ENCODE measurements at regions not wholly inside any gene's neighbourhood (a gene's known extent, or its start where the extent isn't known, plus 50 kb on each side); places are given as distances from the start of the nearest gene placed in this dataset.

DNA sequence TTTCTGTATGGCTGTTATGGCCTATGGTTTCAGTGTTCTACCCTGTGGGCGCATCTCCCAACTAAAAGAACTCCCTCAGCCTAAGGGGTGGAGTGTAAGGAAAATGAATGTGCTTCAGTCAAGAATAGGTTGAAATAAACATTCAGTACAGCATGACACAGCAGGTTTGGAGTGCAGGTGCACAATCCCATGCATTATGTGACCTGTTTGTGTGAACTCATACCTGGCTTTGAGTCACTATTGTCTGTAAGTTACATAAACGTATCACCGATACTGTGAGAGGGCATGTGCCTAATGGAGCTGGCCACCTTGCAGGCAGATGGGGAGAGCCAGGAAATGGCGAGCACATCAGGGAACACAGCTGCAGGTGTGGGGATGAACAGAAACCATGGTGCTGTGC, 216.0 kb downstream of the DSEL start:
- DNase-seq, result no peak
- H3K4me1 ChIP-seq (ENCODE audit: control insufficient read depth, insufficient read depth, low read length), result no peaks in the 10 kb centered on the region
- TF ChIP-seq, protein P1, sequence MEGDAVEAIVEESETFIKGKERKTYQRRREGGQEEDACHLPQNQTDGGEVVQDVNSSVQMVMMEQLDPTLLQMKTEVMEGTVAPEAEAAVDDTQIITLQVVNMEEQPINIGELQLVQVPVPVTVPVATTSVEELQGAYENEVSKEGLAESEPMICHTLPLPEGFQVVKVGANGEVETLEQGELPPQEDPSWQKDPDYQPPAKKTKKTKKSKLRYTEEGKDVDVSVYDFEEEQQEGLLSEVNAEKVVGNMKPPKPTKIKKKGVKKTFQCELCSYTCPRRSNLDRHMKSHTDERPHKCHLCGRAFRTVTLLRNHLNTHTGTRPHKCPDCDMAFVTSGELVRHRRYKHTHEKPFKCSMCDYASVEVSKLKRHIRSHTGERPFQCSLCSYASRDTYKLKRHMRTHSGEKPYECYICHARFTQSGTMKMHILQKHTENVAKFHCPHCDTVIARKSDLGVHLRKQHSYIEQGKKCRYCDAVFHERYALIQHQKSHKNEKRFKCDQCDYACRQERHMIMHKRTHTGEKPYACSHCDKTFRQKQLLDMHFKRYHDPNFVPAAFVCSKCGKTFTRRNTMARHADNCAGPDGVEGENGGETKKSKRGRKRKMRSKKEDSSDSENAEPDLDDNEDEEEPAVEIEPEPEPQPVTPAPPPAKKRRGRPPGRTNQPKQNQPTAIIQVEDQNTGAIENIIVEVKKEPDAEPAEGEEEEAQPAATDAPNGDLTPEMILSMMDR (conservative IDR thresholded peaks at IDR 0.05), result no peak
- no peak overlapping the region for H3K4me3 Mint-ChIP-seq
- peaks cover 2% of the 10 kb centered on the region for H3K36me3 Mint-ChIP-seq (ENCODE audit: low read depth)
- no peak overlapping the region for H3K4me3 ChIP-seq (ENCODE audit: low read length)
- H3K36me3 ChIP-seq (ENCODE audit: control insufficient read depth, insufficient read depth, low read length), result no peaks in the 10 kb centered on the region
- no peaks in the 10 kb centered on the region for H3K27me3 ChIP-seq (ENCODE audit: control insufficient read depth, insufficient read depth, low read length, poor library complexity, severe bottlenecking)
- no peak overlapping the region for H3K27ac Mint-ChIP-seq
- WGBS, 2 experiments (ENCODE audit: insufficient coverage in 1 of 2, insufficient read length in 1 of 2), result 99 to 100% methylated on average over 2 to 4 of the region's 4 CpGs
- H3K27ac ChIP-seq (ENCODE audit: low read depth, low read length), result no peak overlapping the region
- no peaks in the 10 kb centered on the region for H3K27me3 Mint-ChIP-seq (ENCODE audit: insufficient read depth)
- peaks cover 16% of the 10 kb centered on the region for H3K9me3 ChIP-seq (ENCODE audit: control insufficient read depth, low read length)
- H3K9ac ChIP-seq (ENCODE audit: extremely low read depth, low read length, poor library complexity, severe bottlenecking), result no peak overlapping the region
- peaks cover 19% of the 10 kb centered on the region for H3K9me3 Mint-ChIP-seq
- H3K4me1 Mint-ChIP-seq, result no peaks in the 10 kb centered on the region

DNA sequence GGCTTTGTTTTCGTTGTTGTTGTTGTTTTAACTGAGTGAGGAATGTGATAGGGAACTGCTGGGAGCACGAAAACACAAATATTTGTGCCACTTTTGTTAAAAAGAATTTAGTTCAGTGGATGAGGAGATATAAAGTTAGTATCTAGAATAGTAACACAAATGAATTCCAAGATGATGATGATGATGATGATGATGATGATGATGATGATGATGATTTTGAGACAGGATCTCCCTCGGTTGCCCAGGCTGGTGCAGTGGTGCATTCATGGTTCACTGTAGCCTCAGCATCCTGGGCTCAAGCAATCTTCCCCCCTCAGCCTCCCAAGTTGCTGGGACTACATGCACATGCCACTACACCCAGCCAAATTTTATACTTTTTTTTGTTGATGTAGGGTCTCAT, 223.7 kb downstream of the DSEL start:
- Mint-ChIP-seq H3K4me3 (no peak overlapping the region), H3K27ac (no peak overlapping the region), H3K9me3 (peaks cover 13% of the 10 kb centered on the region), H3K27me3 (ENCODE audit: insufficient read depth) (no peaks in the 10 kb centered on the region), H3K36me3 (ENCODE audit: low read depth) (no peaks in the 10 kb centered on the region), H3K4me1 (no peaks in the 10 kb centered on the region)
- no peak overlapping the region for H3K27ac ChIP-seq (ENCODE audit: low read depth, low read length)
- TF ChIP-seq, protein P1 (conservative IDR thresholded peaks at IDR 0.05), result no peak
- no peaks in the 10 kb centered on the region for H3K36me3 ChIP-seq (ENCODE audit: control insufficient read depth, insufficient read depth, low read length)
- H3K9ac ChIP-seq (ENCODE audit: extremely low read depth, low read length, poor library complexity, severe bottlenecking), result no peak overlapping the region
- H3K4me3 ChIP-seq (ENCODE audit: low read length), result no peak overlapping the region
- no peaks in the 10 kb centered on the region for H3K4me1 ChIP-seq (ENCODE audit: control insufficient read depth, insufficient read depth, low read length)
- no peaks in the 10 kb centered on the region for H3K27me3 ChIP-seq (ENCODE audit: control insufficient read depth, insufficient read depth, low read length, poor library complexity, severe bottlenecking)
- no peak for DNase-seq
- no peaks in the 10 kb centered on the region for H3K9me3 ChIP-seq (ENCODE audit: control insufficient read depth, low read length)
- WGBS, 2 experiments (ENCODE audit: insufficient coverage in 1 of 2, insufficient read length in 1 of 2), result 97 to 100% methylated on average over 2 of the region's 3 CpGs

DNA sequence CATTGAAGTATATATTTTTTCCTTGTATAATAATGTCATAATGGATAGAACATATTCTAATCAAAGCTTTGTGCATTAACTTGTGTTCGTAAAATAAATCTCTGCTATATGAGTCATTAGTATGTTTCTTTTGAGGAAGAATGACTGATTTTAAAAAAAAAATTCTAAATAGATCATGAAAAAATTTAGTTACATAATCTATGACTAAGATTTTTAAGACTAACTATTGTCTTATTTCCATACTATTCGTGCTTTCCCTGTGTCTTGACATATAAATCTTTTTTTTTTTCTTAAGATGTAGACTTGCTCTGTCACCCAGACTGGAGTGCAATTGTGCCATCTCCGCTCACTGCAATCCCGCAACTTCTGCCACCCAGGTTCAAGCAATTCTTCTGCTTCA, 226.1 kb downstream of the DSEL start:
- Mint-ChIP-seq H3K36me3 (ENCODE audit: low read depth) (no peaks in the 10 kb centered on the region), H3K27me3 (ENCODE audit: insufficient read depth) (no peaks in the 10 kb centered on the region), H3K27ac (no peak overlapping the region), H3K4me3 (no peak overlapping the region), H3K4me1 (no peaks in the 10 kb centered on the region), H3K9me3 (peaks cover 13% of the 10 kb centered on the region)
- H3K27me3 ChIP-seq (ENCODE audit: control insufficient read depth, insufficient read depth, low read length, poor library complexity, severe bottlenecking), result no peaks in the 10 kb centered on the region
- TF ChIP-seq, protein P1 (conservative IDR thresholded peaks at IDR 0.05), result no peak
- no peak overlapping the region for H3K4me3 ChIP-seq (ENCODE audit: low read length)
- 73 to 100% methylated on average over 1 to 3 of the region's 4 CpGs for WGBS, 2 experiments (ENCODE audit: insufficient coverage in 1 of 2, insufficient read length in 1 of 2)
- H3K36me3 ChIP-seq (ENCODE audit: control insufficient read depth, insufficient read depth, low read length), result no peaks in the 10 kb centered on the region
- H3K9me3 ChIP-seq (ENCODE audit: control insufficient read depth, low read length), result no peaks in the 10 kb centered on the region
- H3K9ac ChIP-seq (ENCODE audit: extremely low read depth, low read length, poor library complexity, severe bottlenecking), result no peak overlapping the region
- no peak for DNase-seq
- H3K4me1 ChIP-seq (ENCODE audit: control insufficient read depth, insufficient read depth, low read length), result no peaks in the 10 kb centered on the region
- no peak overlapping the region for H3K27ac ChIP-seq (ENCODE audit: low read depth, low read length)

All from endodermal cell (in vitro differentiated cells).